GM21737 (cell line): ENCODE measurements at regions not wholly inside any gene's neighbourhood (a gene's known extent, or its start where the extent isn't known, plus 50 kb on each side); places are given as distances from the start of the nearest gene placed in this dataset.

Experiments
- ATAC-seq: cut with Tn5 transposase; IDR thresholded peaks from one replicate; pipeline ENCODE4 v1.9.1; 2021; ENCODE audit warnings: mild to moderate bottlenecking, moderate library complexity; ENCODE audit not compliant: unreplicated experiment

DNA sequence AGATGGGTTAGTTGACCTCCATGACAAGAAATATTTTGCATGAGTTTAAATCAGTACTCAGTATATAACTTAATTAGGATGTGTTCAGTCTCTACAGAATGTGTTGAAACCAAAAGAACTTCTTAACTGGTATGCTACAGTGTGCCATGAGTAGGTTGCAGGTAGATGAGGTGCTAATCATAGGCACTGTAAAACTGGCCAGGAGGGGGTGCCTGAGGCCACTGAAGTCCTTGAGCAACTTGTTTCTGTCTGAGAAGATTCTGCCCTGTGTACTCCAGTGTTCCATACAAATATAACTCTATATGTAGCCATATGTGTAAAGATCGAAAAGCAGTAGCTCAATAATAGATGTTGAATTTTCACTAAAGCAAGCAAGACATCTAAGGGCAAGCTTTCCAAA, 549.2 kb upstream of the KLF12 start:
- no peak for ATAC-seq

DNA sequence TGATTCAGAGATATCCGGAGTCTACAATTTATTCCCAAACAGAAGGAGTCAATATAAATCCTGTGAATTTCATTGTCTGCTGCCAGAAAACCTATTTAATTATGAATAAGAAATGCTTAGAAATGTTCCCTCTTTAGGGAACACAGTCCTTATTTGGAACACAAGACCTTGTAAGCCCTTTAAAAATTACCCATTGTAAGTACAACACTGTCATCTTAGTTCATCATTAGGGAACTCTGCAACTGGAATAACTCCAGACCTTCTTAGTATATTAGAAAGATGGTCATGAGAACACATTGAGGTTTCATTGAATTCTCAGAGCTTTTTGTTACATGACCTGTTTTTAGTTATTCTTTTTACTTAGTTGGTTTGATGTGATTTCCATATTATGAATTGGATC, 548.5 kb upstream of the KLF12 start:
- no peak for ATAC-seq

DNA sequence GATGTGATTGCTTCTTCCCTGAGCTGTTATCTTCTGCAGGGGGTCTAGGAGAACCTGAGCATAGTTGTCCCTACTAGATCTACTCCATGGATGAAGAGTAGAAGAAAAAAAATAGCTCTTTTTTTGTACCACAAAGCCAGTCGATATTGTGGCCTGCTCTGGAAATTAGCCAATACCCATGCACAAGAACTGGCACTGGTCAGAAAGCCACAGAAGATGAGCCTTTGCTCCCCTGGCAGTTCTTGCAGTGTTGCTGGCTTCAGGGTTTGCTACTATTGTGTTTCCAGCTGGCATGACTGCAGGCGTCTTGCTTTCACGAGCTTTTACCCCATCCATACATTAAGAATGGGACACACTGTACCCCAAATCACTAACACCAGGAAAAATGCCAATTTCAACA, 547.7 kb upstream of the KLF12 start:
- no peak for ATAC-seq

DNA sequence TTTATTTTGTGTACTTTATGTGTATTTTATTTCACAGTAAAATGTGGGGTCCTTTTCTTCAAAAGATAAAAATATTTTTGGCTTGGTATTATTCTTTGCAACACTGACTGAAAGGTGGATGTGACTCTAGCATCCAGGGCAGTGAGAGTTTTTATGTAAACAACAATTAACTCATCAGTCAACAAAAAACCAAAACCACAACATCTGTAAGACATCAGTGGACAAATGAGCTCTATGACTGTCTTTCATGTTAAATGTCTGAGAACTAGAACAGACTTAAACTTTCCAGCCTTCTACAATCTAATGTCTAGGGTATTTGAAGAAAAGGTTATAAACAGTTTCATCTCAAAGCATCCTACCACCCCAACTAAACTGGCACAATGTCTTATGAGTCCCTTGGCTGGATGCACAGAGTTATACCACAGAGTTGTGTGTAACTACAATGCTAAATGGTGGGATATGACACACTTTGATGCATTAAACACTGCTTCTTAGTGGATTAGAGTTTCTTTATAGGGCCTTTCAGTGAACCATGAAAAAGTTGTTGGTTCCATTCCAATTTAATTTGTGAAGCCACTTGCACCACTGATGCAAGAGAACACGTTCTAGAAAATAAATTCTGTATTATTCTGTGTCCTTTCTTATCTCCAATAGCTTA, 544.2 kb upstream of the KLF12 start:
- ATAC-seq: no peak

DNA sequence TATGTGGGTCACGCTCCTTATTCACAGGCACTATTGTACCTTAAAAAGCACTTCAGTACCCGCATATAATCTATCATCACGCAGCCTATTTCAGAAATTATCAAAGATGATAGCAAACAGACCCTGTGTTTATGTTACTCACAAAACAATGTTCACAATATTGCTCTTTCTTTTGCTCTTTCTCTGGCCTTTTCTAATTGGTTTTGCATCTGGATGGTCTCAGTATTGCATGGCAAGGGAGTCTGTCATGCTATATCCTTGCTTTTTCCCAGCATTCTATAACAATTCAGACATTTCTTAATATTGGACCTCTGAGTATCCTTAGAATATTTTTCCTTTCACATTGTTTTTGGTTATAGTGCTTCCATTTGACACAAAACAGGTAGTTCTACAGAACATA, 541.8 kb upstream of the KLF12 start:
- ATAC-seq: no peak

DNA sequence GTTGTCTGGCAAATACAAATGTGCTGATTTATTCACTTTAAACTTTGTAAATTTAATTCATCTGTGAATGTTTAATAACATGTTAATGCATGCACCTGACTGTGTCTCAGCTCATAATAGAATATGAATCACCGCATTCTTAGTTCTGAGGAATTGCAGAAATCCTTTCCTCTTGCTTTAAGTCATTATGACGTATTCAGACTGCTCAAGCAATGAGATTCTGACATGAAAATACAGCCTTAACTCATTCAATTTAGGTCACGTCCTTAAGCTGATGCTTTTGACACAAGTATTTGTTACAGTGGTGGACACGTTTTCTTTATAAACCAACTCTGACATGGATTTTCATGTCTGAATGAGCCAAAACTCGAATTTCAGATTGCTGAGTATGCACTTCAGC, 541.0 kb upstream of the KLF12 start:
- ATAC-seq: no peak

DNA sequence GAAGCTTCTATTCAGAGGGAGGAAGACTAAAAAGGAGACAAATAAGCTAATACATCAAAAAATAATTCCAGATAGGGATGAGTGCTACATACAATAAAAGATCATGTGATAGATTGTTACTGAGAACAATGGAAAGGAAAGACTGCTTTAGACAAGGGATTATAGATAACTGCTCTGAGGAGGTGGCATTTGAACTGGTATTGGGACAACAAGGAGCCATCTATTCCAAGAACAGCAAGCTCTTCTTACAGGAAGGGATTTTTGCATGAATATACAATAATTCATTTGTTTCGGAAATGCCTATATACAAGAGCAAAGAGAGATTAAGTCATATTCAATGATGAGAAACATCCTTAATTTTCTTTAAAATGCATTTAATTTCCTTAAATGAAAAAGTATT, 540.5 kb upstream of the KLF12 start:
- no peak for ATAC-seq

DNA sequence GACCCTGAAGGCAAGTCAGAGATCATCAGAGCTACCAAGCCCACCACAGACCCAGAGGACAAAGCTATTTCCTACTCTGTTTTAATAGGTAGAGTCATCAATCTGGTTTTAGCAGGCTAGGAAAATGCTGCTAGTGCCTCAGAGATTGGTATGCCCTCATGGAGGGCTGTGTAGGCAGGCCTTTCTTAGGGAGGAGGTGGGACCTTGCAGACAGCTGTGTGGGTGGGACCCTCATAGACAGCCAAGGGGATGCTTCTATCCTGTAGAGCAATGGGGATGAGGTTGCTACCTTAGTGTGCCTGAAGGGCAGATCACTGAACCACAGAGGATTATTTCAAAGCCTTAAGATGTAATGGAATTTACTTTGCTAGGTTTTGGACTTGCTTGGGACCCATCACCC, 534.9 kb upstream of the KLF12 start:
- no peak for ATAC-seq

DNA sequence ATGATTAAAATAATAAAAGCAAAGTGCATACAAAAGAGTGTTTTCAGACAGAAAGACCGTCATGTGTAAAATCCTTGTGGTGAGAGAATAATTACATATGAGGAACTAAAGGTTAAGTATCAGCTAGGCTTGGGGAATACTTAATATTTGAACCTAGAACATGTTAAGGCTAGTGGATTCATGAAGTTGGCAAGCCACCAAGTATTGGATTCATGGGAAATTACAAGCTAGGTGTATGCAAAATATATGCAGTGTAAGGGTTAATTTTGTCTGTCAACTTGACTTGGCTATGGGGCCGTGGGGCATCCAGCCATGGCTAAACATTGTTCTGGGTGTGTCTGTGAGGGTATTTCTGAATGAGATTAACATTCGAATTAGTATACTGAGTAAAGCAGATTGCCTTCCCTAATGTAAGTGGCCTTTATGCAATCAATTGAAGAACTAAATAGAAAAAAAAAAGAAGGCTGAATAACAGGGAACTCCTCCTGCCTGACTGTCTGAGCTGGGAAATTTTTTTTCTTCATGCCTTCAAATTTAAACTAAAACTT, 533.5 kb upstream of the KLF12 start:
- no peak for ATAC-seq

DNA sequence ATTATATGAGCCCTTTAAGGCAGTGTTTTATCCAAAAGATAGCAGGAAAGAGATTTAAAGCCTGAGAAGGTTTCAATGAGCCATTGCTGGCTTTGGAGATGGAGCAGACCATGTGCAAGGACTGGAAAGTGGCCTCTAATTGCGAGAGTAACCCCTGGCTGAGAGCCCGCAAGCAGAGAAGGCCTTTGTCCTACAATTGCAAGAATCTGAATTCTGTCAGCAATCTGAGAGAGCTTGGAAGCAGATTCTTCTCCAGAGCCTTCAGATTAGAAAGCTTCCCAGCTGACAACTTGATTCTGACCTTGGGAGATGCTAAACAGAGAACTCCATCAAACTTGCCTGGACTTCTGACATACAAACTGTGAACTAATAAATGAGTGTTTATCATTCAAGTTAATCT, 528.7 kb upstream of the KLF12 start:
- ATAC-seq: no peak

DNA sequence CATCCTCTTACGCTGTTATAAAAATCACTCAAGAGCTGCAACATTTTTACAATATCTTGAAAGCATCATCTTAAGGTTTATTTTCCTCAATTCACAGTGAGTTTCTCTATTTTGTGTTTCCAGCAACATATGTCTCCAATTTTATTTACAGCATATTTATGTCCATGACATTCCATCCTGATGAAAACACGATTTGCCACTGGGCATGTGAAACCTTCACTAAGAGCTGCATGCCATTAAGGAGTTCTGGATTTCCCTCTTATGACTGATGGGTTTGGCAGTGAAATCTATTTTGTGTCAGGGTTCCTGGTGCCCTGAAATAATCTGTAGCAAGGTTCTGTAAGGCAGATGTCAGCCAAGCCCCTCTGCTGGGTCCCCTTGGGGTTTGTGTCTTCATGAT, 527.6 kb upstream of the KLF12 start:
- no peak for ATAC-seq

DNA sequence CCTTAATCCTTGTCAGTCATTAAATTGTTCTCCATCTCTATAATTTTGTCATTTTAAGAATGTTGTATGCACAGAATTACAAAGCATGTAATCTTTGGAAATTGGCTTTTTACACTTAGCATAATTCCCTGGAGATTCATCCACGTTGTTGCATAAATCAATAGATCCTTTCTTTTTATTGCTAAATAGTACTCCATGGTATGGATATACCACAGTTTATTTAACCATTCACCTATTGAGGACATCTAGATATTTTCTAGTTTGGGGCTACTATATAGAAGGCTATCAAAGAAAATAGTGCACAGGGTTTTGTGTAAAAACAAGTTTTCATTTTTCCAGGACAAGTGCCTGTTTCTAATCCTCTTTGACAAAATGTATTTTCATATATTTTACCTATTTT, 523.6 kb upstream of the KLF12 start:
- ATAC-seq: no peak

DNA sequence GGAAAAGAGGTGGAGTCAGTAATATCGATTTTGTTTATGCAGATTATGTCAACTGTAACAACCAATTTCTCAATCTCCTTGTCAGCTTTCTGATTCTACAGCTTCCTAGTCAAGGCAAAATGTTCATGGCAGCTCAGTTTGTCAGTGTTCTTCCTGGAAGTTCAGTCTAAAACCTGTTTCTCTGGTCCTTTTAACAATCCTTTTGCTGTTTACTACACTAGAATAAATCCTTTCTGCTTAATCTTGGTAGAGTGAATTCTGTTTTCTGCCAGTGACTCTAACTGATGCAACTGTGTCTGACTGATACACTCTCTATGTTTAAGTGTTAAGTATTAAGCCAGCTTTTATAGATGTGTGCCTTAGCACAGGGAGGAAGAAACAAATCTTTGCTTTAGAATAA, 516.9 kb upstream of the KLF12 start:
- ATAC-seq: no peak

DNA sequence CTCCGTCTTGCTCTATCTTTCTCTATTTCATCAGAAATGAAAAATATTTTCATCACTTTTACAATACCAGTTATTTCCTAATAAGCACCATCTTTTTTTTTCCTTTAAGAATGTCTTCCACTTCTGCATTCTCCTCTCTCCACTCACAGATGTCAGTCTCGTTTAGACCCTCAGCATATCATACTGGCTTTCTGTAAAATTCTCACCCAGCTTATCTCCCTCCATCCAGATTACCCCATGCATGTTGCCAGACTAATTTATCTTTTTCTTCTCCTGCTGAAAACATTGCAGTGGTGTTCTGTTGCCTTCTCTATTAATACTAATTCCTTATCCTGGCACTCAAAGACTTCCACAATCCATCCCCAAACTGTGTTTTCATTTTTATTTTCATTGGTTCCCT, 513.8 kb upstream of the KLF12 start:
- no peak for ATAC-seq

DNA sequence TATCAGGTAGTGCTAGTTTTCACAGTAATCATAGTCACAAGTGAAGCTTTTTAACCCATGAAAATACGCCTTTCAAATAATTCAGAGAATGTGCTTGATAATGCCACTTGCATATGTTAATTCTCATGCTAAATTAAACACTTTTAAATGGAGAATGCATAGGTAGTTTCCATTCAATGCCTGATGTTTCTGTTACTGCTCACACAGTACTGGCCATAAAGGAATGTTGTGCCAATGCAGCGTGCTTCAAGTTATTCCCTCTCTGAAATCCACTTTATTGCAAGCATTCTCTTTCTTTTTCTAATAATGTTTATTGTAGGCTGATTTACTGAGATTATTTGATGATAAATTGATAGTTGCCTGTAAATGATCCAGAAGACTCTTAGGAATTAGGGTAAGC, 513.0 kb upstream of the KLF12 start:
- no peak for ATAC-seq

DNA sequence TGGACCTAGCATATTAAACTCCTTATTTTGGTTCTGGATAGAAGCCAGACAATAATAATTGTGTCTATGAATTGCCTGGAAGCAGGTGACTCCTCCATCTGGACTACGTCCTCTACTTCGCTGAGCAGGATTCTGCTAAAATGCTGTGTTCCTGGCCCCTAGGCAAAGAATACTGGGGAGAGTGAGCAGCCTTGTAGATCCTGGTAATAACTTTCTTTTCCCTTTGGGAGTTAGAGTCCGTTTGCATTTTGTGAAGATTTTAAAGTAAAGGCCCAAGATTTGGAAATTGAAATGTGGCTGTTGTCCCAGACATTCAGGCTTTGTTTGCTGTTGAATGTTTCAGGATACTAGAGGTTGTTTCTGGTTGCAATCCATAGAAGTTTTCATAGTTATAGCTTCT, 511.9 kb upstream of the KLF12 start:
- no peak for ATAC-seq

DNA sequence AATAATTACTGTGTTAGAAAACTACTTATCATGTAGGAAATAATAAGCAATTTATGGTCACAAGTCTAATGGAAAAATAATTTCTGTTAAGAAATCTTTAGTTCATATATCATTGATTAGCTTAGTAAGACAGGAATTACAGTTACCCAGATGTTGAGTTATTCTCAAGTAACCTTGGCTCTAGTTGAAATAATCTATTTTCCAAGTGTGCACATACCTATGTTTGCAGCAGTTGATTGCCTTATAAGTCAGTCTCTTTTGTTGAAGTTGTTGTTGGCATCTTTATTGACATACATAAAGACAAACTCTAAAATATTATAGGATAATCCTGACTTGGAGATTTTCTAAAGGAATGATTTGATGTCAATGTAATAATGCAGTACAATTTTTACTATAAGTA, 511.4 kb upstream of the KLF12 start:
- ATAC-seq: no peak

DNA sequence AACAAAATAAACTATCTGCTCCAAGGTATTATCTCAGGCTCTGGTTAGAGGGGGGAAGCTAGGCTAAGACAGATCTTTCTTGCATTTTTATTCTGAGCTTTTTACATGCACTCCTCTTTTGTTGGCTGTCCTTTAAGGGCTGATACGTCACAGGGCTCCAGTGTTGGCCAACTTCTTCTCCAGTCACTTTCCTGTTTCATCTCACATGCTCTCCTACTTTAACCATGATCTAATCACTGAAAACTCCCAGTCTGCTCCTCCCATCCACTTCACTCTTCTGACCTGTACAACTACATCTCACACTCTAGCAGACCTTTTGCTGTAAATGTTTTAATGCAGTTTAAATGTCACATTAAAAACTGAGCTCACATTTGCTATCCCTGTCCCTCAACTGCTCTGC, 510.0 kb upstream of the KLF12 start:
- ATAC-seq: no peak

DNA sequence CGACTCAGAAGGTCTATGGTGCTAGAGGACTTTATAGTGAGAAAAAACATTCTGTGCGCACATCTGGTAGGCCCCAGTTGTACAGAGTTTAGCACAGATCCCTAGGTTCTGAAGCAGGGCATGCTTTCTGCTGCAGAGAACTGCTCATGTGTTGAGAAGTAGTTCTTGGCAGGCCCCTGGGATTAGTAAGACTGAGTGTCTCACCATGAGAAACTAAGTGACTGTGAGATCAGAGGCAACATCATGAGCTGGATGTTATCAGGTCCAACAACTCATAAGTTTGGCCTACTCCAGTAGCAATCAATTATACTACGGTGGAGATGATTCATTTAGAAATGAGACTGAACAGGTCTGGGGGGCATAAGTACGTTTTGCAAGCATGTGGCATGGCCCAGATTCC, 507.4 kb upstream of the KLF12 start:
- ATAC-seq: no peak

DNA sequence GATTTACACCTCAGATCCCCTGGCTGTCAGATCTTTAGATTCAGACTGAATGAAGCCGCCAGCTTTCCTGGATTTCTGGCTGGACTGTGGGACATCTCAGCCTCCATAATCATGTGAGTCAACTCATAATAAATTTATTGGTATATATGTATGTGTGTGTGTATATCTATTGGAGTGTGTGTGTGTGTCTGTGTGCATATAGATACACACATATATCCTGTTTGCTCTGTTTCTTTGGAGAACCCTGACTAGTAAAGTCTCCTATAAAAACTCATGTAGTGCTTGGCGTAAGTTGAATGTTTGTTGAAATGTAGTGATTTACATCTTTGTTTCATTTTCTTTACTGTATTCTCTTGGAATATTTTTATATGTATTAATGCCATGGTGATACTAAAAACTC, 499.5 kb upstream of the KLF12 start:
- ATAC-seq: no peak

DNA sequence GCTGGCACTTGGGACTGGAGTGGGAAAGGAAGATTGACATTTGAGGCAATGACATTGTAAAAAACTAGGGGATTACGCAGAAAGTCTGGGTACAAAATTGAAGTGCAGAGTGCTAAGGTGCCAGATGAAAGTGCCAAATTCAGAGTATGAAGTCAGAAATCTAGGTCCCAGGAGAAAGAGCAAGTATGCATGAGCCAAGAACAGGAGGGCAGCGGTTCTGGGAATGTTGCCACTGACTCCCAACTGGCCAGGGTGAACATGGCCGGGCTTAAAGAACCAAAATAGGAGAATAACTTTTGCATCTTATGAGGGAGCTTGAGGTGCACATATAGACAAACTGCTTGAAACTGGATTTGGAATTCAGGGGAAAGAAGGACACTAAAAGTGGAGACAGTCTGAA, 495.8 kb upstream of the KLF12 start:
- ATAC-seq: no peak

DNA sequence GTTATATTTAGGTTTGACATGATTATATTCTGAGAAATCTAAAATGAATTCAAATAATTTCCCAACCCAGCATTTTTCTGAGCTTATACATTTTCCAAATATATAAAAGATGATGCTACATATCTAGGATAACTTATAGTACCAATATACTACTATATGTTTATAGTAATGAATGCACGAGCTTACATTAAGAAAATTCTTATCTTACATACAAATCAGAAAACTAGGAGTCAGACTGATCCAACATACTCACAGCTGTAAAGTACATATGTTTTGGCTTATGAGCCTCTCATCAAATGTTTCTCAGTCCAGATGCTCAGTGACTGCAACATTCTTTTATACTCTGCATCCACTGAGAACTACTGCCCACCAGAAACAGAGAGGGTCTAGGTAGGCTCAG, 491.3 kb upstream of the KLF12 start:
- ATAC-seq: no peak

DNA sequence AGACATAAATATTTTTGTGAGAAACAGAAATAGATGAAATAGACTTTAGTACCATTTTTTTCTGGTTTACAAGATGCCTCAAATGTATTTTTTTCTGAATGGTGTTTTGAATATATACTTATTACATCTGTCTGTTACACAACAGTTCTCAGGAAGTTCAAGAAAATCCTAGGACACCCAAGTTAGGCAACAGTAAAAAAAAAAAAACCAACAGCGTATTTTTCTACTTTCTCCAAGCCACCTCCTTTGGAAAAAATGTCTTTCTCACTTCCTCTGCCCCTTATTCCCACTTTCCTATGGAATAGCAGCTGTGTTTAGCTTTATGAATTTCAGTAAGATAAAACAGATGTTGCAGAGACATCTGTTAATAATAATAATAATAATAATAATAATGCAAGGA, 489.6 kb upstream of the KLF12 start:
- ATAC-seq: no peak
